B cell (primary cell): ENCODE measurements at regions not wholly inside any gene's neighbourhood (a gene's known extent, or its start where the extent isn't known, plus 50 kb on each side); places are given as distances from the start of the nearest gene placed in this dataset.

Source experiments
- ATAC-seq: fragments of 200-7000 bp; cut with Tn5 transposase; one replicate; pipeline ENCODE4 v1.10.0; 2021; ENCODE audit warnings: low read depth, mild to moderate bottlenecking, moderate number of reproducible peaks, moderate library complexity
- CTCF ChIA-PET: fragments of 350-600 bp; sonication (Branson Sonifier 250); formaldehyde crosslinking; loops from one replicate; lab custom pipeline; 2021; ENCODE audit warnings: antibody characterized with exemption, inconsistent platforms; lab: Charles Lee
- POLR2A ChIA-PET: fragments of 350-600 bp; sonication (Branson Sonifier 250); formaldehyde crosslinking; loops from one replicate; lab custom pipeline; 2021; ENCODE audit warnings: antibody characterized with exemption; lab: Charles Lee
- DNase-seq: peaks from one replicate; pipeline ENCODE4 v3.0.0; 2013
- H2AFZ ChIP-seq: 2 replicates; pipeline ENCODE4 v1.6.1; 2012; ENCODE audit warnings: mild to moderate bottlenecking, low read depth, low read length; ENCODE audit not compliant: insufficient read depth, poor library complexity, severe bottlenecking
- H3K27ac ChIP-seq, 2 donors: 1 replicate in 1 of 2; 2 replicates in 1 of 2; pipeline ENCODE4 v1.5.1; 2012 to 2013; ENCODE audit warnings: low read length in 2 of 2, mild to moderate bottlenecking in 2 of 2, moderate library complexity in 1 of 2
- H3K27me3 ChIP-seq, 4 experiments: fragments of 200-600 bp in 1 of 4; sonication (generic) in 1 of 4; replicated peaks in 1 of 4; 1 replicate in 2 of 4; 2 replicates in 2 of 4; pipeline versions ENCODE4 v1.6.1 to v1.7.0; 2013 to 2016; ENCODE audit warnings: low read length in 3 of 4, mild to moderate bottlenecking in 2 of 4, mixed read lengths in 1 of 4, moderate library complexity in 1 of 4; ENCODE audit not compliant: insufficient read depth in 4 of 4, control insufficient read depth in 3 of 4; ENCODE audit errors: control extremely low read depth in 1 of 4
- H3K36me3 ChIP-seq, 2 experiments: replicated peaks in 1 of 2; 1 replicate in 1 of 2; 2 replicates in 1 of 2; pipeline versions ENCODE4 v1.6.1 to v1.7.1; 2013; ENCODE audit warnings: low read length in 1 of 2; ENCODE audit not compliant: insufficient read depth in 2 of 2, control insufficient read depth in 1 of 2; ENCODE audit errors: control extremely low read depth in 1 of 2, extremely low read depth in 1 of 2
- H3K4me1 ChIP-seq, 2 donors: fragments of 200-600 bp in 1 of 2; sonication (generic) in 1 of 2; 1 replicate in 1 of 2; 2 replicates in 1 of 2; pipeline versions ENCODE4 v1.5.1 to v1.6.1; 2013 to 2017; ENCODE audit warnings: low read length in 2 of 2; ENCODE audit not compliant: control insufficient read depth in 2 of 2, insufficient read depth in 2 of 2
- H3K4me2 ChIP-seq: replicated peaks from 2 replicates; pipeline ENCODE3; 2012; ENCODE audit warnings: mild to moderate bottlenecking, low read depth, low read length; ENCODE audit not compliant: poor library complexity, severe bottlenecking
- H3K4me3 ChIP-seq, 5 experiments: fragments of 200-600 bp in 1 of 5; sonication (generic) in 1 of 5; 1 replicate in 3 of 5; 2 replicates in 2 of 5; pipeline versions ENCODE4 v1.5.1 to v1.7.0; 2011 to 2016; ENCODE audit warnings: low read length in 4 of 5, mild to moderate bottlenecking in 4 of 5, low read depth in 2 of 5, control low read depth in 1 of 5, moderate library complexity in 1 of 5; ENCODE audit not compliant: insufficient read depth in 1 of 5; ENCODE audit errors: control extremely low read depth in 1 of 5, extremely low read depth in 1 of 5
- H3K79me2 ChIP-seq: fragments of 200-600 bp; sonication (generic); one replicate; pipeline ENCODE4 v1.6.0; 2016; ENCODE audit warnings: low read length; ENCODE audit not compliant: control insufficient read depth, insufficient read depth
- H3K9ac ChIP-seq: fragments of 200-600 bp; sonication (generic); 2 replicates; pipeline ENCODE4 v1.6.1; 2017; ENCODE audit warnings: mild to moderate bottlenecking, low read length, moderate library complexity
- H3K9me3 ChIP-seq, 3 donors: one replicate each; pipeline versions ENCODE4 v1.6.1 to v1.7.1; 2013; ENCODE audit warnings: low read length in 2 of 3; ENCODE audit not compliant: control insufficient read depth in 2 of 3, insufficient read depth in 1 of 3; ENCODE audit errors: control extremely low read depth in 1 of 3
- H4K20me1 ChIP-seq: 2 replicates; pipeline ENCODE4 v1.6.0; 2012; ENCODE audit warnings: mild to moderate bottlenecking, low read length; ENCODE audit not compliant: insufficient read depth, control insufficient read depth, poor library complexity, severe bottlenecking
- H3K27ac Mint-ChIP-seq: one replicate; pipeline ENCODE4 v1.8.0; 2021; ENCODE audit warnings: mixed read lengths
- H3K27me3 Mint-ChIP-seq: one replicate; pipeline ENCODE4 v1.8.0; 2021; ENCODE audit warnings: mixed read lengths
- H3K4me1 Mint-ChIP-seq: one replicate; pipeline ENCODE4 v1.8.0; 2021; ENCODE audit warnings: mixed read lengths
- H3K4me3 Mint-ChIP-seq: one replicate; pipeline ENCODE4 v1.8.0; 2021; ENCODE audit warnings: mixed read lengths
- H3K9me3 Mint-ChIP-seq: one replicate; pipeline ENCODE4 v1.8.0; 2022; ENCODE audit warnings: mixed read lengths; ENCODE audit not compliant: insufficient read depth
- EZH2 ChIP-seq: IDR thresholded peaks from 2 replicates; pipeline ENCODE4 v1.6.1; 2012; ENCODE audit warnings: borderline replicate concordance, low read depth, mild to moderate bottlenecking, moderate library complexity, low read length; ENCODE audit not compliant: insufficient read depth, poor library complexity, severe bottlenecking
- WGBS: methylation state at CpG from one replicate; pipeline ENCODE4 v1.1.5; 2013; ENCODE audit warnings: missing lambda C conversion rate; ENCODE audit not compliant: insufficient coverage; 5-methylcytosine and 5-hydroxymethylcytosine counted together
- intact Hi-C: fragments of 100-400 bp; cut with micrococcal nuclease; formaldehyde crosslinking; loops from one replicate; pipeline ENCODE4 v1.10.0; 2022
- TF ChIP-seq, protein P1 (sequence below): fragments of 200-600 bp; IDR thresholded peaks from one replicate; pipeline ENCODE4 v1.8.0; 2022; ENCODE audit warnings: antibody characterized with exemption, mild to moderate bottlenecking

DNA sequence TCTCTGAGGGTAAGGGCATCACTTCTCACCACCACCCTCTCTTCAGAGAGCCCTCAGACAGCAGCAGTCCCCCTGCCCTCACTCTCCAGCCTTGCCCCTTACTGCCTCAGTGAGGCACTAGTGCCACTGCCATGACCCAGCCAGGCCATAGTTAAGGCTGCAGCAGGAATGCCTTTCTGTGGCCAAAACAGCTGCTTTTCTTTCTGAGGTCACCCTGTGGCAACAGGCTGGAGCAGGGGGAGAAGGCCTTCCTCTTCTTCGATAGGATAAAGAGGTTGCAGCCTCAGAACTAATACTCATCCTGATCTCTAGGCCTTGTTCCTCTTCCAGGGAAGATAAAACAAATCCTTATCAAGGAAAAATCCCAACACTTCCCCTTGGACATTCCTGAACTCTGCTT is 56.8 kb upstream of the ECI2 start:
- Histone ChIP-seq H2AFZ (no peak overlapping the region), H3K4me3 (no peak overlapping the region), H3K9me3 (no peaks in the 10 kb centered on the region), H3K4me1 (no peaks in the 10 kb centered on the region), H3K27ac (no peak overlapping the region), H3K36me3 (no peaks in the 10 kb centered on the region), H3K9ac (no peak overlapping the region), H3K4me2 (no peak overlapping the region), H3K79me2 (no peaks in the 10 kb centered on the region), H3K27me3 (peaks cover 0 to under 1% (median 0%) of the 10 kb centered on the region in 4 experiments), H4K20me1 (no peaks in the 10 kb centered on the region)
- Mint-ChIP-seq H3K4me1 (no peaks in the 10 kb centered on the region), H3K27me3 (peaks cover 11% of the 10 kb centered on the region), H3K9me3 (no peaks in the 10 kb centered on the region), H3K4me3 (no peak overlapping the region), H3K27ac (no peak overlapping the region)
- ATAC-seq (no peak), DNase-seq (no peak)
- POLR2A ChIA-PET = no interaction called here
- intact Hi-C loops = no loop called here
- TF ChIP-seq EZH2 = no peak
- TF ChIP-seq, protein P1, sequence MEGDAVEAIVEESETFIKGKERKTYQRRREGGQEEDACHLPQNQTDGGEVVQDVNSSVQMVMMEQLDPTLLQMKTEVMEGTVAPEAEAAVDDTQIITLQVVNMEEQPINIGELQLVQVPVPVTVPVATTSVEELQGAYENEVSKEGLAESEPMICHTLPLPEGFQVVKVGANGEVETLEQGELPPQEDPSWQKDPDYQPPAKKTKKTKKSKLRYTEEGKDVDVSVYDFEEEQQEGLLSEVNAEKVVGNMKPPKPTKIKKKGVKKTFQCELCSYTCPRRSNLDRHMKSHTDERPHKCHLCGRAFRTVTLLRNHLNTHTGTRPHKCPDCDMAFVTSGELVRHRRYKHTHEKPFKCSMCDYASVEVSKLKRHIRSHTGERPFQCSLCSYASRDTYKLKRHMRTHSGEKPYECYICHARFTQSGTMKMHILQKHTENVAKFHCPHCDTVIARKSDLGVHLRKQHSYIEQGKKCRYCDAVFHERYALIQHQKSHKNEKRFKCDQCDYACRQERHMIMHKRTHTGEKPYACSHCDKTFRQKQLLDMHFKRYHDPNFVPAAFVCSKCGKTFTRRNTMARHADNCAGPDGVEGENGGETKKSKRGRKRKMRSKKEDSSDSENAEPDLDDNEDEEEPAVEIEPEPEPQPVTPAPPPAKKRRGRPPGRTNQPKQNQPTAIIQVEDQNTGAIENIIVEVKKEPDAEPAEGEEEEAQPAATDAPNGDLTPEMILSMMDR = no peak
- CTCF ChIA-PET = no interaction called here
- no CpG with 5 or more reads among the region's 1 CpG for WGBS

DNA sequence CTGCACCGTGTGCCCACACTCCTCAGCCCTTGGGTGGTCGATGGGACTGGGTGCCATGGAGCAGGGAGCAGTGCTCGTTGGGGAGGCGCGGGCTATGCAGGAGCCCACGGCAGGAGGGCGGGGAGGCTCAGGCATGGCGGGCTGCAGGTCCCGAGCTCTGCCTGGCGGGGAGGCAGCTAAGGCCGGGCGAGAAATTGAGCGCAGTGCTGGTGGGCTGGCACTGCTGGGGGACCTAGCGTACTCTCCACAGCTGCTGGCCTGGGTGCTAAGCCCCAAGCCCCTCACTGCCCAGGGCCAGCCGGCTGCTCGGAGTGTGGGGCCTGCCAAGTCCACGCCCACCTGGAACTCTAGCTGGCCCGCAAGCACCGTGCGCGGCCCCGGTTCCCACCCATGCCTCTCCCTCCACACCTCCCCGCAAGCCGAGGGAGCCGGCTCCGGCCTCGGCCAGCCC is 55.9 kb upstream of the ECI2 start:
- Histone ChIP-seq H3K4me3 (no peak overlapping the region), H3K9ac (no peak overlapping the region), H3K79me2 (no peaks in the 10 kb centered on the region), H3K4me1 (no peaks in the 10 kb centered on the region), H3K27ac (no peak overlapping the region), H4K20me1 (no peaks in the 10 kb centered on the region), H3K4me2 (no peak overlapping the region), H3K27me3 (peaks cover 0 to 3% (median 0%) of the 10 kb centered on the region in 4 experiments), H3K9me3 (no peaks in the 10 kb centered on the region), H2AFZ (no peak overlapping the region), H3K36me3 (no peaks in the 10 kb centered on the region)
- ChIA-PET POLR2A (no interaction called here), CTCF (no interaction called here)
- peaks cover 18% of the 10 kb centered on the region for H3K27me3 Mint-ChIP-seq
- H3K9me3 Mint-ChIP-seq = no peaks in the 10 kb centered on the region
- DNase-seq = no peak
- H3K27ac Mint-ChIP-seq = no peak overlapping the region
- ATAC-seq = no peak
- H3K4me3 Mint-ChIP-seq = no peak overlapping the region
- no peaks in the 10 kb centered on the region for H3K4me1 Mint-ChIP-seq
- whole genome bisulfite sequencing = 96% methylated on average over 24 of the region's 27 CpGs
- intact Hi-C loops = no loop called here
- no peak for TF ChIP-seq EZH2
